CD4-positive, alpha-beta T cell (primary cell): ENCODE measurements at regions not wholly inside any gene's neighbourhood (a gene's known extent, or its start where the extent isn't known, plus 50 kb on each side); places are given as distances from the start of the nearest gene placed in this dataset.

Experiments used
- ATAC-seq: fragments of 200-7000 bp; cut with Tn5 transposase; one replicate; pipeline ENCODE4 v1.10.0; 2022; ENCODE audit warnings: mild to moderate bottlenecking; ENCODE audit not compliant: poor library complexity
- CTCF ChIA-PET: fragments of 350-600 bp; sonication (Branson Sonifier 250); formaldehyde crosslinking; loops from one replicate; lab custom pipeline; 2021; ENCODE audit warnings: antibody characterized with exemption, inconsistent platforms; lab: Charles Lee
- POLR2A ChIA-PET: fragments of 350-600 bp; sonication (Branson Sonifier 250); formaldehyde crosslinking; loops from one replicate; lab custom pipeline; 2021; ENCODE audit warnings: antibody characterized with exemption, inconsistent platforms; lab: Charles Lee
- DNase-seq, 14 experiments: peaks; one replicate each; pipeline ENCODE4 v3.0.0-alpha.2; 2013 to 2020; ENCODE audit warnings: mixed read lengths in 2 of 14
- H3K27ac ChIP-seq, 2 donors: one replicate each; pipeline versions ENCODE4 v1.5.1 to v1.7.0; 2013; ENCODE audit warnings: low read length in 2 of 2, low read depth in 1 of 2, mild to moderate bottlenecking in 1 of 2
- H3K27me3 ChIP-seq, 2 experiments: 1 replicate in 1 of 2; 2 replicates in 1 of 2; pipeline versions ENCODE4 v1.6.1 to v1.7.0; 2013; ENCODE audit warnings: low read length in 2 of 2, control low read depth in 1 of 2, mild to moderate bottlenecking in 1 of 2, moderate library complexity in 1 of 2; ENCODE audit not compliant: insufficient read depth in 2 of 2, control insufficient read depth in 1 of 2
- H3K36me3 ChIP-seq: one replicate; pipeline ENCODE4 v1.6.1; 2013; ENCODE audit warnings: low read length, control low read depth; ENCODE audit not compliant: insufficient read depth
- H3K4me1 ChIP-seq: one replicate; pipeline ENCODE4 v1.6.1; 2013; ENCODE audit warnings: low read length, control low read depth; ENCODE audit not compliant: insufficient read depth
- H3K4me3 ChIP-seq: one replicate; pipeline ENCODE4 v1.5.1; 2013; ENCODE audit warnings: mild to moderate bottlenecking, low read length, moderate library complexity
- H3K9me3 ChIP-seq, 2 experiments: 1 replicate in 1 of 2; 2 replicates in 1 of 2; pipeline versions ENCODE4 v1.6.1 to v1.7.0; 2013; ENCODE audit warnings: low read length in 2 of 2, mild to moderate bottlenecking in 2 of 2, control low read depth in 1 of 2, moderate library complexity in 1 of 2; ENCODE audit not compliant: control insufficient read depth in 1 of 2, insufficient read depth in 1 of 2
- H3K27ac Mint-ChIP-seq: one replicate; pipeline ENCODE4 v1.8.0; 2020; ENCODE audit warnings: mixed read lengths
- H3K27me3 Mint-ChIP-seq: one replicate; pipeline ENCODE4 v1.8.0; 2021; ENCODE audit warnings: mixed read lengths
- H3K36me3 Mint-ChIP-seq: one replicate; pipeline ENCODE4 v1.8.0; 2021; ENCODE audit warnings: low read depth, mixed read lengths
- H3K4me1 Mint-ChIP-seq: one replicate; pipeline ENCODE4 v1.8.0; 2021; ENCODE audit warnings: low read depth, mixed read lengths
- H3K4me3 Mint-ChIP-seq: one replicate; pipeline ENCODE4 v1.8.0; 2020; ENCODE audit warnings: mild to moderate bottlenecking, mixed read lengths
- H3K9me3 Mint-ChIP-seq: one replicate; pipeline ENCODE4 v1.8.0; 2020; ENCODE audit warnings: mixed read lengths
- CTCF ChIP-seq: fragments of 200-600 bp; IDR thresholded peaks from one replicate; pipeline ENCODE4 v1.8.0; 2022; ENCODE audit warnings: antibody characterized with exemption, mild to moderate bottlenecking
- intact Hi-C, 2 experiments: fragments of 100-400 bp; cut with DNase I in 1 of 2; cut with micrococcal nuclease in 1 of 2; formaldehyde crosslinking; loops; one replicate each; pipeline versions ENCODE4 v1.15.1 to v1.9.0; 2023 to 2025; cut with DNase I, micrococcal nuclease

GRCh38 chr2:40975151-40975550, 523.3 kb upstream of the SLC8A1 start:
- Histone ChIP-seq H3K4me1 (no peaks in the 10 kb centered on the region), H3K9me3 (no peaks in the 10 kb centered on the region), H3K27ac (no peak overlapping the region), H3K4me3 (no peak overlapping the region), H3K27me3 (no peaks in the 10 kb centered on the region), H3K36me3 (no peaks in the 10 kb centered on the region)
- intact Hi-C loops = no loop called here
- no peak for TF ChIP-seq CTCF
- ChIA-PET CTCF (no interaction called here), POLR2A (no interaction called here)
- Mint-ChIP-seq H3K27me3 (no peaks in the 10 kb centered on the region), H3K4me3 (no peak overlapping the region), H3K27ac (no peak overlapping the region), H3K4me1 (no peaks in the 10 kb centered on the region), H3K36me3 (no peaks in the 10 kb centered on the region), H3K9me3 (no peaks in the 10 kb centered on the region)
- no peak for ATAC-seq
- DNase-seq = no peak

- Histone ChIP-seq H3K4me3 (no peak overlapping the region), H3K4me1 (no peaks in the 10 kb centered on the region), H3K27ac (no peak overlapping the region), H3K9me3 (peaks cover 0 to 4% of the 10 kb centered on the region in 2 experiments), H3K27me3 (no peaks in the 10 kb centered on the region), H3K36me3 (no peaks in the 10 kb centered on the region)
- intact Hi-C loops = no loop called here
- no peak overlapping the region for H3K4me3 Mint-ChIP-seq
- H3K9me3 Mint-ChIP-seq = no peaks in the 10 kb centered on the region
- H3K27ac Mint-ChIP-seq = no peak overlapping the region
- DNase-seq (no peak), ATAC-seq (no peak)
- H3K36me3 Mint-ChIP-seq = no peaks in the 10 kb centered on the region
- H3K4me1 Mint-ChIP-seq = no peaks in the 10 kb centered on the region
- CTCF ChIA-PET = no interaction called here
- H3K27me3 Mint-ChIP-seq = no peaks in the 10 kb centered on the region
- TF ChIP-seq CTCF = no peak
- POLR2A ChIA-PET = no interaction called here
Observed at GRCh38 chr2:40997362-40997761, 545.5 kb upstream of the SLC8A1 start.

GRCh38 chr2:41000374-41000773, 548.5 kb upstream of the SLC8A1 start:
- DNase-seq = no peak
- CTCF ChIA-PET = no interaction called here
- Mint-ChIP-seq H3K36me3 (no peaks in the 10 kb centered on the region), H3K4me1 (no peaks in the 10 kb centered on the region), H3K27me3 (no peaks in the 10 kb centered on the region), H3K4me3 (no peak overlapping the region), H3K27ac (no peak overlapping the region), H3K9me3 (peaks cover 4% of the 10 kb centered on the region)
- H3K4me3 ChIP-seq = no peak overlapping the region
- no peaks in the 10 kb centered on the region for H3K4me1 ChIP-seq
- no peak for ATAC-seq
- no peak for TF ChIP-seq CTCF
- no peak overlapping the region for H3K27ac ChIP-seq
- intact Hi-C loops = no loop called here
- no peaks in the 10 kb centered on the region for H3K36me3 ChIP-seq
- H3K27me3 ChIP-seq = no peaks in the 10 kb centered on the region
- POLR2A ChIA-PET = no interaction called here
- H3K9me3 ChIP-seq = peaks cover 0 to 4% of the 10 kb centered on the region in 2 experiments
